ENCODE measurements at regions not wholly inside any gene's neighbourhood (a gene's known extent, or its start where the extent isn't known, plus 50 kb on each side); places are given as distances from the start of the nearest gene placed in this dataset.

DNA sequence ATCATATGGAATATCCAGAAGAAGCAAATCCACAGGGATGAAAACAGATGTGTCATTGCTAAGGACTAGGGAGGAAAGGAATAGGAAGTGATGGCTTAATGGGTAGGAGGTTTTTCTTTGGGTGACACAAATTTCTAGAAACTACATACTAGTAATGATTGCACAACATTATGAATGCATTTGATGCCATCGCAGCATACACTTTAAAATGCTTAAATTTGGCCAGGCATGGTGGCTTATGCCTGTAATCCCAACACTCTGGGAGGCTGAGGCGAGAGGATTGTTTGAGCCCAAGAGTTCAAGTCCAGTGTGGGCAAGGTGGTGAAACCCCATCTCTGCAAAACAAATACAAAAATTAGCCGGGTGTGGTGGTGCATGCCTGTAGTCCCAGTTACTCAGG is 1370.8 kb downstream of the AACS start:
- no peak for TF ChIP-seq SPI1 (IDR thresholded peaks at IDR 0.05; ENCODE audit: borderline replicate concordance, low read depth)
- TF ChIP-seq POLR2AphosphoS5 (IDR thresholded peaks at IDR 0.05; ENCODE audit: low read depth), result no peak
- TF ChIP-seq, protein P1, sequence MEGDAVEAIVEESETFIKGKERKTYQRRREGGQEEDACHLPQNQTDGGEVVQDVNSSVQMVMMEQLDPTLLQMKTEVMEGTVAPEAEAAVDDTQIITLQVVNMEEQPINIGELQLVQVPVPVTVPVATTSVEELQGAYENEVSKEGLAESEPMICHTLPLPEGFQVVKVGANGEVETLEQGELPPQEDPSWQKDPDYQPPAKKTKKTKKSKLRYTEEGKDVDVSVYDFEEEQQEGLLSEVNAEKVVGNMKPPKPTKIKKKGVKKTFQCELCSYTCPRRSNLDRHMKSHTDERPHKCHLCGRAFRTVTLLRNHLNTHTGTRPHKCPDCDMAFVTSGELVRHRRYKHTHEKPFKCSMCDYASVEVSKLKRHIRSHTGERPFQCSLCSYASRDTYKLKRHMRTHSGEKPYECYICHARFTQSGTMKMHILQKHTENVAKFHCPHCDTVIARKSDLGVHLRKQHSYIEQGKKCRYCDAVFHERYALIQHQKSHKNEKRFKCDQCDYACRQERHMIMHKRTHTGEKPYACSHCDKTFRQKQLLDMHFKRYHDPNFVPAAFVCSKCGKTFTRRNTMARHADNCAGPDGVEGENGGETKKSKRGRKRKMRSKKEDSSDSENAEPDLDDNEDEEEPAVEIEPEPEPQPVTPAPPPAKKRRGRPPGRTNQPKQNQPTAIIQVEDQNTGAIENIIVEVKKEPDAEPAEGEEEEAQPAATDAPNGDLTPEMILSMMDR (IDR thresholded peaks at IDR 0.05; ENCODE audit: insufficient read depth, low read length), result no peak
- TF ChIP-seq, protein P2, sequence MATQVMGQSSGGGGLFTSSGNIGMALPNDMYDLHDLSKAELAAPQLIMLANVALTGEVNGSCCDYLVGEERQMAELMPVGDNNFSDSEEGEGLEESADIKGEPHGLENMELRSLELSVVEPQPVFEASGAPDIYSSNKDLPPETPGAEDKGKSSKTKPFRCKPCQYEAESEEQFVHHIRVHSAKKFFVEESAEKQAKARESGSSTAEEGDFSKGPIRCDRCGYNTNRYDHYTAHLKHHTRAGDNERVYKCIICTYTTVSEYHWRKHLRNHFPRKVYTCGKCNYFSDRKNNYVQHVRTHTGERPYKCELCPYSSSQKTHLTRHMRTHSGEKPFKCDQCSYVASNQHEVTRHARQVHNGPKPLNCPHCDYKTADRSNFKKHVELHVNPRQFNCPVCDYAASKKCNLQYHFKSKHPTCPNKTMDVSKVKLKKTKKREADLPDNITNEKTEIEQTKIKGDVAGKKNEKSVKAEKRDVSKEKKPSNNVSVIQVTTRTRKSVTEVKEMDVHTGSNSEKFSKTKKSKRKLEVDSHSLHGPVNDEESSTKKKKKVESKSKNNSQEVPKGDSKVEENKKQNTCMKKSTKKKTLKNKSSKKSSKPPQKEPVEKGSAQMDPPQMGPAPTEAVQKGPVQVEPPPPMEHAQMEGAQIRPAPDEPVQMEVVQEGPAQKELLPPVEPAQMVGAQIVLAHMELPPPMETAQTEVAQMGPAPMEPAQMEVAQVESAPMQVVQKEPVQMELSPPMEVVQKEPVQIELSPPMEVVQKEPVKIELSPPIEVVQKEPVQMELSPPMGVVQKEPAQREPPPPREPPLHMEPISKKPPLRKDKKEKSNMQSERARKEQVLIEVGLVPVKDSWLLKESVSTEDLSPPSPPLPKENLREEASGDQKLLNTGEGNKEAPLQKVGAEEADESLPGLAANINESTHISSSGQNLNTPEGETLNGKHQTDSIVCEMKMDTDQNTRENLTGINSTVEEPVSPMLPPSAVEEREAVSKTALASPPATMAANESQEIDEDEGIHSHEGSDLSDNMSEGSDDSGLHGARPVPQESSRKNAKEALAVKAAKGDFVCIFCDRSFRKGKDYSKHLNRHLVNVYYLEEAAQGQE (IDR thresholded peaks at IDR 0.05; ENCODE audit: insufficient replicate concordance, low read depth), result no peak

Measured in HL-60 (cell line).